GM12878 (cell line): ENCODE measurements at regions not wholly inside any gene's neighbourhood (a gene's known extent, or its start where the extent isn't known, plus 50 kb on each side); places are given as distances from the start of the nearest gene placed in this dataset.
A peak's percentile ranks its signal among the peaks of the same experiment; 100 is the strongest.

ENCODE experiments used
- ASH2L ChIP-seq: fragments of 300-600, 200-600 bp; sonication (generic); IDR thresholded peaks from 2 replicates; pipeline ENCODE4 v1.6.1; 2017; ENCODE audit warnings: low read depth, mild to moderate bottlenecking, borderline replicate concordance
- CBFB ChIP-seq: IDR thresholded peaks from 2 replicates; pipeline ENCODE4 v1.6.1; 2016; ENCODE audit warnings: antibody characterized with exemption, low read depth
- CREM ChIP-seq: IDR thresholded peaks from 2 replicates; pipeline ENCODE4 v1.6.1; 2014; ENCODE audit warnings: antibody characterized with exemption, low read depth
- EGR1 ChIP-seq, 2 experiments: IDR thresholded peaks; 1 replicate in 1 of 2; 2 replicates in 1 of 2; pipeline ENCODE4 v1.6.1; 2011 to 2012; ENCODE audit warnings: low read depth in 2 of 2, low read length in 2 of 2, borderline replicate concordance in 1 of 2, mild to moderate bottlenecking in 1 of 2, moderate library complexity in 1 of 2
- EZH2 ChIP-seq: IDR thresholded peaks from 2 replicates; pipeline ENCODE4 v1.6.1; 2012; ENCODE audit warnings: low read depth, mild to moderate bottlenecking, control low read depth, inconsistent platforms, low read length, borderline replicate concordance; ENCODE audit not compliant: control insufficient read depth
- GATAD2B ChIP-seq: fragments of 450-650 bp; conservative IDR thresholded peaks from 2 replicates; pipeline ENCODE4 v1.6.1; 2017; ENCODE audit warnings: low read depth, mild to moderate bottlenecking, moderate library complexity
- IRF4 ChIP-seq: IDR thresholded peaks from 2 replicates; pipeline ENCODE4 v1.6.1; 2011; ENCODE audit warnings: low read depth, low read length
- MEF2B ChIP-seq: fragments of 450-650 bp; IDR thresholded peaks from 2 replicates; pipeline ENCODE4 v1.6.1; 2018; ENCODE audit warnings: mild to moderate bottlenecking, moderate library complexity; ENCODE audit not compliant: partially characterized antibody, poor library complexity, severe bottlenecking
- MYB ChIP-seq: fragments of 150-350 bp; IDR thresholded peaks from 2 replicates; pipeline ENCODE4 v1.6.1; 2014; ENCODE audit warnings: mild to moderate bottlenecking, low read depth, low read length, borderline replicate concordance
- POLR2AphosphoS2 ChIP-seq: IDR thresholded peaks from 2 replicates; pipeline ENCODE4 v1.6.1; 2011; ENCODE audit warnings: low read depth, mild to moderate bottlenecking, low read length, improper control_type of control experiment, moderate library complexity
- POU2F2 ChIP-seq: IDR thresholded peaks from 3 replicates; pipeline ENCODE4 v1.6.1; 2011; ENCODE audit warnings: low read depth, mild to moderate bottlenecking, low read length, borderline replicate concordance
- RELA ChIP-seq: fragments of 450-650 bp; IDR thresholded peaks from 2 replicates; pipeline ENCODE4 v1.8.0; 2014; ENCODE audit warnings: borderline replicate concordance; ENCODE audit not compliant: partially characterized antibody
- SMAD5 ChIP-seq: IDR thresholded peaks from 2 replicates; pipeline ENCODE4 v1.6.1; 2016; ENCODE audit warnings: antibody characterized with exemption, low read depth
- SMARCA5 ChIP-seq: fragments of 450-650 bp; IDR thresholded peaks from 2 replicates; pipeline ENCODE4 v1.6.1; 2017; ENCODE audit warnings: mild to moderate bottlenecking
- ZNF24 ChIP-seq: fragments of 450-650 bp; IDR thresholded peaks from 2 replicates; pipeline ENCODE4 v1.6.1; 2017; ENCODE audit warnings: antibody characterized with exemption, mild to moderate bottlenecking
- ZSCAN29 ChIP-seq: fragments of 450-650 bp; IDR thresholded peaks from 2 replicates; pipeline ENCODE4 v1.6.1; 2017; ENCODE audit warnings: mild to moderate bottlenecking, moderate library complexity
- TF ChIP-seq, protein P1 (sequence below): IDR thresholded peaks from 2 replicates; pipeline ENCODE4 v1.6.1; 2012; ENCODE audit warnings: low read length, inconsistent platforms
- TF ChIP-seq, protein P2 (sequence below): IDR thresholded peaks from 2 replicates; pipeline ENCODE4 v1.6.1; 2011; ENCODE audit warnings: low read depth, low read length, improper control_type of control experiment, borderline replicate concordance
- TF ChIP-seq, protein P3 (sequence below): fragments of 450-650 bp; IDR thresholded peaks from 2 replicates; pipeline ENCODE4 v1.6.1; 2017; ENCODE audit warnings: mild to moderate bottlenecking, low read depth, inconsistent platforms; ENCODE audit not compliant: poor library complexity, severe bottlenecking
- TF ChIP-seq, protein P4 (sequence below): fragments of 450-650 bp; IDR thresholded peaks from 2 replicates; pipeline ENCODE4 v1.6.1; 2017; ENCODE audit warnings: low read depth, mild to moderate bottlenecking, moderate library complexity
- TF ChIP-seq, protein P5 (sequence below): IDR thresholded peaks from 2 replicates; pipeline ENCODE4 v1.6.1; 2012; ENCODE audit warnings: mild to moderate bottlenecking, low read depth, low read length

DNA sequence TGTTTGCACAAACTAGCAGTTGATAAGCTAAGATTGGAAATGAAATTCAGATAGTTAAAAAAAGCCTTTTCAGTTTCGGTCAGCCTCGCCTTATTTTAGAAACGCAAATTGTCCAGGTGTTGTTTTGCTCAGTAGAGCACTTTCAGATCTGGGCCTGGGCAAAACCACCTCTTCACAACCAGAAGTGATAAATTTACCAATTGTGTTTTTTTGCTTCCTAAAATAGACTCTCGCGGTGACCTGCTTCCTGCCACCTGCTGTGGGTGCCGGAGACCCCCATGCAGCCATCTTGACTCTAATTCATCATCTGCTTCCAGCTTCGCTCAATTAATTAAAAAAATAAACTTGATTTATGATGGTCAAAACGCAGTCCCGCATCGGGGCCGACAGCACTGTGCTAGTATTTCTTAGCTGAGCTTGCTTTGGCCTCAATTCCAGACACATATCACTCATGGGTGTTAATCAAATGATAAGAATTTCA lies 335.6 kb downstream of the TMEM121 start (continued):
- TF ChIP-seq, protein P1, sequence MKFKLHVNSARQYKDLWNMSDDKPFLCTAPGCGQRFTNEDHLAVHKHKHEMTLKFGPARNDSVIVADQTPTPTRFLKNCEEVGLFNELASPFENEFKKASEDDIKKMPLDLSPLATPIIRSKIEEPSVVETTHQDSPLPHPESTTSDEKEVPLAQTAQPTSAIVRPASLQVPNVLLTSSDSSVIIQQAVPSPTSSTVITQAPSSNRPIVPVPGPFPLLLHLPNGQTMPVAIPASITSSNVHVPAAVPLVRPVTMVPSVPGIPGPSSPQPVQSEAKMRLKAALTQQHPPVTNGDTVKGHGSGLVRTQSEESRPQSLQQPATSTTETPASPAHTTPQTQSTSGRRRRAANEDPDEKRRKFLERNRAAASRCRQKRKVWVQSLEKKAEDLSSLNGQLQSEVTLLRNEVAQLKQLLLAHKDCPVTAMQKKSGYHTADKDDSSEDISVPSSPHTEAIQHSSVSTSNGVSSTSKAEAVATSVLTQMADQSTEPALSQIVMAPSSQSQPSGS: peak; percentile 93
- TF ChIP-seq EGR1 (IDR thresholded peaks at IDR 0.05; ENCODE audit: borderline replicate concordance in 1 of 2, low read depth in 2 of 2, low read length in 2 of 2) (0 out of 3 replicates have a peak, but pooled peaks of 1 of the 2 experiments have one; percentile 18), POU2F2 (peak; percentile 98), ZNF24 (peak; percentile 65; the same call in 1 of the 2 replicates), EZH2 (no peak), MEF2B (peak; percentile 100), IRF4 (peak; percentile 92), RELA (peak; percentile 95), MYB (peak; percentile 88), ASH2L (no peak), GATAD2B (peak; percentile 23; the same call in 1 of the 2 replicates), SMARCA5 (no peak), SMAD5 (no peak), POLR2AphosphoS2 (peak; percentile 86; the same call in 1 of the 2 replicates), CREM (peak; percentile 96), CBFB (peak; percentile 97), ZSCAN29 (peak; percentile 66; the same call in 1 of the 2 replicates)
- TF ChIP-seq, protein P2, sequence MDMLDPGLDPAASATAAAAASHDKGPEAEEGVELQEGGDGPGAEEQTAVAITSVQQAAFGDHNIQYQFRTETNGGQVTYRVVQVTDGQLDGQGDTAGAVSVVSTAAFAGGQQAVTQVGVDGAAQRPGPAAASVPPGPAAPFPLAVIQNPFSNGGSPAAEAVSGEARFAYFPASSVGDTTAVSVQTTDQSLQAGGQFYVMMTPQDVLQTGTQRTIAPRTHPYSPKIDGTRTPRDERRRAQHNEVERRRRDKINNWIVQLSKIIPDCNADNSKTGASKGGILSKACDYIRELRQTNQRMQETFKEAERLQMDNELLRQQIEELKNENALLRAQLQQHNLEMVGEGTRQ: no peak
- TF ChIP-seq, protein P3, sequence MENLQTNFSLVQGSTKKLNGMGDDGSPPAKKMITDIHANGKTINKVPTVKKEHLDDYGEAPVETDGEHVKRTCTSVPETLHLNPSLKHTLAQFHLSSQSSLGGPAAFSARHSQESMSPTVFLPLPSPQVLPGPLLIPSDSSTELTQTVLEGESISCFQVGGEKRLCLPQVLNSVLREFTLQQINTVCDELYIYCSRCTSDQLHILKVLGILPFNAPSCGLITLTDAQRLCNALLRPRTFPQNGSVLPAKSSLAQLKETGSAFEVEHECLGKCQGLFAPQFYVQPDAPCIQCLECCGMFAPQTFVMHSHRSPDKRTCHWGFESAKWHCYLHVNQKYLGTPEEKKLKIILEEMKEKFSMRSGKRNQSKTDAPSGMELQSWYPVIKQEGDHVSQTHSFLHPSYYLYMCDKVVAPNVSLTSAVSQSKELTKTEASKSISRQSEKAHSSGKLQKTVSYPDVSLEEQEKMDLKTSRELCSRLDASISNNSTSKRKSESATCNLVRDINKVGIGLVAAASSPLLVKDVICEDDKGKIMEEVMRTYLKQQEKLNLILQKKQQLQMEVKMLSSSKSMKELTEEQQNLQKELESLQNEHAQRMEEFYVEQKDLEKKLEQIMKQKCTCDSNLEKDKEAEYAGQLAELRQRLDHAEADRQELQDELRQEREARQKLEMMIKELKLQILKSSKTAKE: peak; percentile 99
- TF ChIP-seq, protein P4, sequence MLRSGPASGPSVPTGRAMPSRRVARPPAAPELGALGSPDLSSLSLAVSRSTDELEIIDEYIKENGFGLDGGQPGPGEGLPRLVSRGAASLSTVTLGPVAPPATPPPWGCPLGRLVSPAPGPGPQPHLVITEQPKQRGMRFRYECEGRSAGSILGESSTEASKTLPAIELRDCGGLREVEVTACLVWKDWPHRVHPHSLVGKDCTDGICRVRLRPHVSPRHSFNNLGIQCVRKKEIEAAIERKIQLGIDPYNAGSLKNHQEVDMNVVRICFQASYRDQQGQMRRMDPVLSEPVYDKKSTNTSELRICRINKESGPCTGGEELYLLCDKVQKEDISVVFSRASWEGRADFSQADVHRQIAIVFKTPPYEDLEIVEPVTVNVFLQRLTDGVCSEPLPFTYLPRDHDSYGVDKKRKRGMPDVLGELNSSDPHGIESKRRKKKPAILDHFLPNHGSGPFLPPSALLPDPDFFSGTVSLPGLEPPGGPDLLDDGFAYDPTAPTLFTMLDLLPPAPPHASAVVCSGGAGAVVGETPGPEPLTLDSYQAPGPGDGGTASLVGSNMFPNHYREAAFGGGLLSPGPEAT: peak; percentile 98
- TF ChIP-seq, protein P5, sequence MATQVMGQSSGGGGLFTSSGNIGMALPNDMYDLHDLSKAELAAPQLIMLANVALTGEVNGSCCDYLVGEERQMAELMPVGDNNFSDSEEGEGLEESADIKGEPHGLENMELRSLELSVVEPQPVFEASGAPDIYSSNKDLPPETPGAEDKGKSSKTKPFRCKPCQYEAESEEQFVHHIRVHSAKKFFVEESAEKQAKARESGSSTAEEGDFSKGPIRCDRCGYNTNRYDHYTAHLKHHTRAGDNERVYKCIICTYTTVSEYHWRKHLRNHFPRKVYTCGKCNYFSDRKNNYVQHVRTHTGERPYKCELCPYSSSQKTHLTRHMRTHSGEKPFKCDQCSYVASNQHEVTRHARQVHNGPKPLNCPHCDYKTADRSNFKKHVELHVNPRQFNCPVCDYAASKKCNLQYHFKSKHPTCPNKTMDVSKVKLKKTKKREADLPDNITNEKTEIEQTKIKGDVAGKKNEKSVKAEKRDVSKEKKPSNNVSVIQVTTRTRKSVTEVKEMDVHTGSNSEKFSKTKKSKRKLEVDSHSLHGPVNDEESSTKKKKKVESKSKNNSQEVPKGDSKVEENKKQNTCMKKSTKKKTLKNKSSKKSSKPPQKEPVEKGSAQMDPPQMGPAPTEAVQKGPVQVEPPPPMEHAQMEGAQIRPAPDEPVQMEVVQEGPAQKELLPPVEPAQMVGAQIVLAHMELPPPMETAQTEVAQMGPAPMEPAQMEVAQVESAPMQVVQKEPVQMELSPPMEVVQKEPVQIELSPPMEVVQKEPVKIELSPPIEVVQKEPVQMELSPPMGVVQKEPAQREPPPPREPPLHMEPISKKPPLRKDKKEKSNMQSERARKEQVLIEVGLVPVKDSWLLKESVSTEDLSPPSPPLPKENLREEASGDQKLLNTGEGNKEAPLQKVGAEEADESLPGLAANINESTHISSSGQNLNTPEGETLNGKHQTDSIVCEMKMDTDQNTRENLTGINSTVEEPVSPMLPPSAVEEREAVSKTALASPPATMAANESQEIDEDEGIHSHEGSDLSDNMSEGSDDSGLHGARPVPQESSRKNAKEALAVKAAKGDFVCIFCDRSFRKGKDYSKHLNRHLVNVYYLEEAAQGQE: peak; percentile 62; the same call in 1 of the 2 replicates
